ENCODE measurements at regions not wholly inside any gene's neighbourhood (a gene's known extent, or its start where the extent isn't known, plus 50 kb on each side); places are given as distances from the start of the nearest gene placed in this dataset.

DNA sequence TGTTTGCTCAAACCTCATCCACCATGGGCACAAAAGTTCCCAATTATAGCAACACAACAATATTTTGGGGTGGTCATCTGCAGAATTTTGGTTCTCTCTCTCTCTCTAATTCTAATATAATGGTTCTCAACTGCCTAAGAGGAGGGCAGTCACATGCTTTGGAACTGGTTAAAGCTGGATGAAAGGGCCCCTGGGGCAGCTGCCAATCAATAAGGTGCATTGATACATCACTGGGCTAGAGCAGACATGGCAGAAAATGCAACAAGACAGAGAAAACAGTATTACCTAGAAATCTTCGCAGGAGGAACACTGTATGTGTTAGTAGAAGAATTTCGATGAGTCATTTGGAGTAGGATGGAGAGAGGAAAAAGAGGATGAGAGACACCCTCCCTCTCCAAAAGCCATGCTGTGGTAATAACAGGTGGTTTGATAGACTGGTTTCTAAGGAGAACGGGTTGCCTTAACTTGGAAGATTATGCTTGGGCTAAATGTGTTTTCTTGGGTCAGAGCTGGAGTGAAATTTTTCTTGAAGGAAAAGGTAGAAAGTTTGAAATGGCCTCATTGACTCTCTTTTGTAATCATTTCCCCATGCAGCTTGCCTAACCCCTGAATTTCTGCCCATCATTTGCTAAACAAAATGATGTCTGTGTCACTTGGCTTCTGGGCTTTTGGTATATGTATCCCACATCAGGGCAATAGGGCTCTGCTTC, 67.1 kb upstream of the HIF1A start:
- TF ChIP-seq POLR2A (IDR thresholded peaks at IDR 0.05; ENCODE audit: low read depth, low read length) (no peak), MAZ (IDR thresholded peaks at IDR 0.05; ENCODE audit: borderline replicate concordance, low read depth, low read length) (no peak), RAD21 (IDR thresholded peaks at IDR 0.05; ENCODE audit: low read length) (no peak), FOS (IDR thresholded peaks at IDR 0.05; ENCODE audit: low read depth, low read length) (no peak), RCOR1 (IDR thresholded peaks at IDR 0.05; ENCODE audit: insufficient replicate concordance, low read length) (no peak), MXI1 (IDR thresholded peaks at IDR 0.05; ENCODE audit: borderline replicate concordance, low read depth, low read length) (no peak), CEBPB (IDR thresholded peaks at IDR 0.05; ENCODE audit: low read depth, low read length) (no peak), RFX5 (IDR thresholded peaks at IDR 0.05; ENCODE audit: low read depth, low read length) (no peak), CHD1 (IDR thresholded peaks at IDR 0.05; ENCODE audit: low read depth, low read length) (no peak), MAFK (IDR thresholded peaks at IDR 0.05; ENCODE audit: low read depth, low read length) (no peak)
- TF ChIP-seq, protein P1, sequence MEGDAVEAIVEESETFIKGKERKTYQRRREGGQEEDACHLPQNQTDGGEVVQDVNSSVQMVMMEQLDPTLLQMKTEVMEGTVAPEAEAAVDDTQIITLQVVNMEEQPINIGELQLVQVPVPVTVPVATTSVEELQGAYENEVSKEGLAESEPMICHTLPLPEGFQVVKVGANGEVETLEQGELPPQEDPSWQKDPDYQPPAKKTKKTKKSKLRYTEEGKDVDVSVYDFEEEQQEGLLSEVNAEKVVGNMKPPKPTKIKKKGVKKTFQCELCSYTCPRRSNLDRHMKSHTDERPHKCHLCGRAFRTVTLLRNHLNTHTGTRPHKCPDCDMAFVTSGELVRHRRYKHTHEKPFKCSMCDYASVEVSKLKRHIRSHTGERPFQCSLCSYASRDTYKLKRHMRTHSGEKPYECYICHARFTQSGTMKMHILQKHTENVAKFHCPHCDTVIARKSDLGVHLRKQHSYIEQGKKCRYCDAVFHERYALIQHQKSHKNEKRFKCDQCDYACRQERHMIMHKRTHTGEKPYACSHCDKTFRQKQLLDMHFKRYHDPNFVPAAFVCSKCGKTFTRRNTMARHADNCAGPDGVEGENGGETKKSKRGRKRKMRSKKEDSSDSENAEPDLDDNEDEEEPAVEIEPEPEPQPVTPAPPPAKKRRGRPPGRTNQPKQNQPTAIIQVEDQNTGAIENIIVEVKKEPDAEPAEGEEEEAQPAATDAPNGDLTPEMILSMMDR (conservative IDR thresholded peaks at IDR 0.05; ENCODE audit: low read depth, low read length): no peak
- TF ChIP-seq, protein P2, sequence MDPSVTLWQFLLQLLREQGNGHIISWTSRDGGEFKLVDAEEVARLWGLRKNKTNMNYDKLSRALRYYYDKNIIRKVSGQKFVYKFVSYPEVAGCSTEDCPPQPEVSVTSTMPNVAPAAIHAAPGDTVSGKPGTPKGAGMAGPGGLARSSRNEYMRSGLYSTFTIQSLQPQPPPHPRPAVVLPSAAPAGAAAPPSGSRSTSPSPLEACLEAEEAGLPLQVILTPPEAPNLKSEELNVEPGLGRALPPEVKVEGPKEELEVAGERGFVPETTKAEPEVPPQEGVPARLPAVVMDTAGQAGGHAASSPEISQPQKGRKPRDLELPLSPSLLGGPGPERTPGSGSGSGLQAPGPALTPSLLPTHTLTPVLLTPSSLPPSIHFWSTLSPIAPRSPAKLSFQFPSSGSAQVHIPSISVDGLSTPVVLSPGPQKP (IDR thresholded peaks at IDR 0.05; ENCODE audit: borderline replicate concordance, low read depth, low read length): no peak
- TF ChIP-seq, protein P3, sequence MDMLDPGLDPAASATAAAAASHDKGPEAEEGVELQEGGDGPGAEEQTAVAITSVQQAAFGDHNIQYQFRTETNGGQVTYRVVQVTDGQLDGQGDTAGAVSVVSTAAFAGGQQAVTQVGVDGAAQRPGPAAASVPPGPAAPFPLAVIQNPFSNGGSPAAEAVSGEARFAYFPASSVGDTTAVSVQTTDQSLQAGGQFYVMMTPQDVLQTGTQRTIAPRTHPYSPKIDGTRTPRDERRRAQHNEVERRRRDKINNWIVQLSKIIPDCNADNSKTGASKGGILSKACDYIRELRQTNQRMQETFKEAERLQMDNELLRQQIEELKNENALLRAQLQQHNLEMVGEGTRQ (IDR thresholded peaks at IDR 0.05; ENCODE audit: low read depth, low read length): no peak
